Spinal cord (tissue), 9 donors: ENCODE measurements at regions not wholly inside any gene's neighbourhood (a gene's known extent, or its start where the extent isn't known, plus 50 kb on each side); places are given as distances from the start of the nearest gene placed in this dataset.

Experiments
- DNase-seq, 6 donors: peaks; one replicate each; pipeline versions ENCODE4 v3.0.0 to v3.0.0-alpha.2; 2013 to 2015; ENCODE audit warnings: low spot score in 6 of 6, low read depth in 4 of 6
- H3K27ac ChIP-seq: one replicate; pipeline ENCODE4 v1.5.1; 2013; ENCODE audit warnings: low read depth, low read length, control low read depth
- H3K27me3 ChIP-seq: one replicate; pipeline ENCODE4 v1.6.1; 2013; ENCODE audit warnings: low read length; ENCODE audit not compliant: control insufficient read depth, insufficient read depth
- H3K36me3 ChIP-seq: one replicate; pipeline ENCODE4 v1.6.1; 2013; ENCODE audit warnings: low read length; ENCODE audit not compliant: control insufficient read depth, insufficient read depth
- H3K4me1 ChIP-seq: one replicate; pipeline ENCODE4 v1.6.1; 2013; ENCODE audit warnings: low read length; ENCODE audit not compliant: control insufficient read depth, insufficient read depth
- H3K4me3 ChIP-seq: one replicate; pipeline ENCODE4 v1.5.1; 2013; ENCODE audit warnings: low read depth, low read length, control low read depth
- H3K9me3 ChIP-seq: one replicate; pipeline ENCODE4 v1.6.1; 2013; ENCODE audit warnings: low read length; ENCODE audit not compliant: control insufficient read depth, insufficient read depth
- WGBS: methylation state at CpG from one replicate; pipeline ENCODE4 v1.1.5; 2013; ENCODE audit warnings: missing lambda C conversion rate; ENCODE audit not compliant: insufficient coverage; 5-methylcytosine and 5-hydroxymethylcytosine counted together
- donor health status: healthy.

DNA sequence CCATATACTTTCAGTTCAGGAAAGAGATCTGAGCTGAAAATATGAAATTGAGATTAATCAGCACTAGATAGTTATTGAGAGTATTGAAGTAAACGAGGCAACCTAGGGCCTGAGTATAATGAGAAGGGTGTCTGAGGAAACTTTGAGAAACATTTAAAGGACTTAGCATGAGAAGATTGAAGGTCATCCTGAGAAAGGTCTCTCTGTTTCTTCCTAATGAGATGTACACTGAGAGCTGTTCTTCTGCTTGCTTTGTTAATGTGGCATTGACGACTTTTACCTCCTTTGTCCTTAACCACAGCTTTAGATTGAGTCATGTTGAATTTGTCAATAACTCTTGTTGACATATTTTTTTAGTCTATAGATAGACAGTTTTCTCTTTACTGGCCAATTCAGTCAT lies 145.1 kb upstream of the ACTBL2 start:
- H3K36me3 ChIP-seq = no peaks in the 10 kb centered on the region
- WGBS = 86% methylated on average over 1 of the region's 2 CpGs
- no peak for DNase-seq
- H3K9me3 ChIP-seq = no peaks in the 10 kb centered on the region
- H3K4me3 ChIP-seq = no peak overlapping the region
- no peaks in the 10 kb centered on the region for H3K27me3 ChIP-seq
- no peak overlapping the region for H3K27ac ChIP-seq
- no peaks in the 10 kb centered on the region for H3K4me1 ChIP-seq

DNA sequence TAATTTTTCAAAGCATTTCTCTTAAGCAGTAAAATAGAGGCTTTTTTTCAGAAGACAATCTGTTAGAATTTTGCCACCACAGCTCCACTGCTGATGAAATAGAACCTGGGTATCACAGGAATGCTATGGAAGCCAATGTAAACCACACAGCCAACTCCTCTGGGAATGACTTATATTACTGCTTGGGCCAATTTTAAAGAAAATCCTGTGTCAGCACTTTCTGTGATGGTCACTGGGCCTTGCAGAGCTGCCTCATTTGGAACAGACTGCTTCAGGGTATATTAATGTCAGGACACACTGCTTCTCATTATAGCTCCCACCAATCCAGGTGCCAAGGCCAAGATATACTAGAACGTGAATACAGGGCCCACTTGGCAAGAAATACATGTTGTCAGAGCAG lies 144.1 kb upstream of the ACTBL2 start:
- Histone ChIP-seq H3K4me1 (no peaks in the 10 kb centered on the region), H3K9me3 (no peaks in the 10 kb centered on the region), H3K27ac (no peak overlapping the region), H3K36me3 (no peaks in the 10 kb centered on the region), H3K4me3 (no peak overlapping the region), H3K27me3 (no peaks in the 10 kb centered on the region)
- 40% methylated on average over 1 of the region's 1 CpG for WGBS
- no peak for DNase-seq

DNA sequence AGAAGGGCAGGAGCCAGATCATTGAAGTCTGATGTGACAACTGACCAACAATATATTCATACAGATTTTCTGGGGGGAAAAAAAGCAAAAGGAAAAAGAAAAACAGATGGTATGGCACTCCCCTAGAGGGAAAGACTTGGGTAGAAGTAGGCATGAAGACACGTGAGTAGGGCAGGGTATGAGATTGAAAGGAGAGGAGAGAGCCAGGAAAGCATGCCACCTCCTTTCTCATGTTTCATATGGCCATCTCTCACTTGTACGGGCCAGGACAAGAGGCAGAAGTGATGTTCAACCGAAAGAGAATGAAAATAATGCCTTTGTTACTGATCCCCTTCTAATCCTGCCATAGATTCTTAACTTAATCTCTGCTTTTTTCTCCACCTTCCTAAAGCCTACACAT lies 139.0 kb upstream of the ACTBL2 start:
- Histone ChIP-seq H3K9me3 (no peaks in the 10 kb centered on the region), H3K27ac (no peak overlapping the region), H3K4me3 (no peak overlapping the region), H3K4me1 (no peaks in the 10 kb centered on the region), H3K27me3 (no peaks in the 10 kb centered on the region), H3K36me3 (no peaks in the 10 kb centered on the region)
- 96% methylated on average over 3 of the region's 3 CpGs for WGBS
- DNase-seq = no peak

DNA sequence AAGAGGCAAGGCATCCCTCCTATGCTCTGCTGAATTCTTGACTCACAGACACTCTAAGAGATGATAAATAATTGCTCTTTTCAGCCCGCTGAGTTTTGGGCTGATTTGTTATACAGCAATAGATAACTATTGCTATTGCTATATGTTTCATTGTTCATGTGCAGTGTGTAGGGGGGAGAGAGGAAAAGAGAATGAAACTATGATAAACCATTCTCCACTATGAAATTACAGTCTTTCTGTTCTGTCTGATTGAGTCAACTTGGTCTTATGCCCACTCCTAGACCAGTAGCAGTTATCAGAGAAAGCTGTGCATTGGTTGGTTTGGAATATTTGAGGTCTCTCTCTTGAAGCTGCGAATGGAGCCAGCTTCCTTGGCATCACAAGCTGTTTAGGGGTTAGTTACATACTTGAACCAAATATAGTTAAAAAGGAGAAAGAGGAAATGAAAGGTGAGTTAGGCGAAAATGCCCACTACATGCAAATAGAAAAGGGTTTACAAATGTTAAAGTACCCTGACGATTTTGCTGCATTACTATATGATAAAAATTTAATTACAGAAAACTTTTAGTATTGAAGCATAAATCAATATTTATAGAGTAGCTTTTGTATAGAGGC lies 136.3 kb upstream of the ACTBL2 start:
- H3K4me3 ChIP-seq = no peak overlapping the region
- 100% methylated on average over 1 of the region's 4 CpGs for WGBS

DNA sequence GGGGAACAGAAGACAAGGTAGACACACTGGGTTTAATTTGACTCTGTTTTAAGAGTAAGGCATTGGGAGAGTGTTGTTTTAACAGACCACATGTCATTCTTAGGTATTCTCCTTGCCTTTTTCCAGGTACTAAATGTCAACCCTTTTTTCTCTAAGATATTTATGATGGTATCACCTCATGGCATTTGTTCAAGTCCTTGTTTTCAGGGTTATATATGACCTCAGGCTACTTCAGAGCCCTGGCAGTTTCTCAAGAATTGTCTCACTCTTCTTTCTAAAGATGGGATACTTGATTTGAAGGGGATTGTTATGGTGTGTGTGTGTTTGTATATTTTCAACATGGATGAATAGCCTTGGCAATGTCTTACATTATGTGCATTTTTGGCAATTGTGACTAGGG lies 131.1 kb upstream of the ACTBL2 start:
- H3K27ac ChIP-seq = no peak overlapping the region
- no peaks in the 10 kb centered on the region for H3K4me1 ChIP-seq
- H3K27me3 ChIP-seq = no peaks in the 10 kb centered on the region
- no peak overlapping the region for H3K4me3 ChIP-seq
- no peaks in the 10 kb centered on the region for H3K9me3 ChIP-seq
- no peaks in the 10 kb centered on the region for H3K36me3 ChIP-seq
- no peak for DNase-seq

More for the DNA sequence above, 136.3 kb upstream of the ACTBL2 start:
- H3K4me1 ChIP-seq = no peaks in the 10 kb centered on the region
- no peak overlapping the region for H3K27ac ChIP-seq
- H3K27me3 ChIP-seq = no peaks in the 10 kb centered on the region
- H3K36me3 ChIP-seq = no peaks in the 10 kb centered on the region
- DNase-seq = no peak
- no peaks in the 10 kb centered on the region for H3K9me3 ChIP-seq

DNA sequence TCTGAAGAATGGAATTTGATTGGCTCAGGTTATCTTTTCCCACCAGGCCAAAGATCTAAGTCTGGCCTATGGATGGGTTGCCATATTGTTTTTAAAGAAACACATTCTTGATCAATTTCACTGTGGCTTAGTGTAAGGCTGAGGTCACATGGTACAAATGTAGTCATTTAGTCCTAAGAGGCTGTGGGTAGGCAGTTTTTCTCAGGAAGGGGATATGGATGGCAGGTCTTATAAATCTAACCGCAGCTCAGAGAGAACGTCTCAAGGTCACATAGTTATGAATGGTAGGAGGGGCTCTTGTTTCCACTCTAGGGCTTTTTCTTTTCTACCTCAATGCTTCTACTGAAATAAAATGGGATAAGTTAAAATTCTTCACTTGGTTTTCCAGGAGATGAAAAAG lies 128.6 kb upstream of the ACTBL2 start:
- H3K4me1 ChIP-seq = no peaks in the 10 kb centered on the region
- H3K9me3 ChIP-seq = no peaks in the 10 kb centered on the region
- H3K27me3 ChIP-seq = no peaks in the 10 kb centered on the region
- H3K4me3 ChIP-seq = no peak overlapping the region
- no peaks in the 10 kb centered on the region for H3K36me3 ChIP-seq
- WGBS = no CpG with 5 or more reads among the region's 2 CpGs
- no peak overlapping the region for H3K27ac ChIP-seq
- no peak for DNase-seq

DNA sequence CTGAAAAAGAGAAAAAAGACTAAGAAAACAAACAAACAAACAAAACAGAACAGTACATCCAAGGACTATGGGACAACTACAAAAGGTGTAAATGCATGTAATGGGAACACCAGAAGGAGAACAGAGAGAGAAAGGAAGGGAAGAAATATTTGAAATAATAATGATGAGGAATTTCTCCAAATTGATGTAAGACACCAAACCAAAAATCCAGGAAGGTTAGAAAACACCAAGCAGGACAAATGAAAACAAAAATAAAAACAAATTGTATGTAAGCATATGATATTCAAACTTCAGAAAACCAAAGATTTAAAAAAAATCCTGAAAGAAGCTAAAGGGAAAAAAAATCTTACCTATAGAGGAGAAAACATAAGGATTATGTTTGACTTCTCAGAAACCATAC lies 125.9 kb upstream of the ACTBL2 start:
- no peaks in the 10 kb centered on the region for H3K36me3 ChIP-seq
- H3K9me3 ChIP-seq = no peaks in the 10 kb centered on the region
- no peaks in the 10 kb centered on the region for H3K27me3 ChIP-seq
- H3K4me3 ChIP-seq = no peak overlapping the region
- H3K4me1 ChIP-seq = no peaks in the 10 kb centered on the region
- no peak overlapping the region for H3K27ac ChIP-seq
- no peak for DNase-seq

DNA sequence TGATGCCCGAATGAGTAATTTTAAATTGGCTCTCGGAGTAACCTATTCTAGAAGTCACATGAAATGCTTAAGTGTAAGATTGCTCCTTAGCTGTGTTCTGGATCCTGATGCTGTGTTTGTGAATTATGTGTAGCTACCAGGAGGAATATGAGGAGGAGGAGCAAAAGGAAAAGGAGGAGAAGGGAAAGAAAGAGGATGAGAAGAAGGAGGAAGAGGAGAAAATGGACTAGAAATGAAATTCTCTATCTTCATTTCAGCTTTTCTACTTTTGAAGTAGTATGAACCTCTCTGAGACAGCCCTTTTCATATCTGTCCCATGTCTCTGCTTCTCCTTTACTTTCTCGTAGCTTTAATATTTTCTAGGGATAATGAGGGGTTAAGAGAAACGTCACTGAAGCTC lies 119.4 kb upstream of the ACTBL2 start:
- no peaks in the 10 kb centered on the region for H3K4me1 ChIP-seq
- no peaks in the 10 kb centered on the region for H3K36me3 ChIP-seq
- H3K27me3 ChIP-seq = no peaks in the 10 kb centered on the region
- H3K27ac ChIP-seq = no peak overlapping the region
- 100% methylated on average over 2 of the region's 4 CpGs for WGBS
- DNase-seq = no peak
- H3K9me3 ChIP-seq = no peaks in the 10 kb centered on the region
- no peak overlapping the region for H3K4me3 ChIP-seq

DNA sequence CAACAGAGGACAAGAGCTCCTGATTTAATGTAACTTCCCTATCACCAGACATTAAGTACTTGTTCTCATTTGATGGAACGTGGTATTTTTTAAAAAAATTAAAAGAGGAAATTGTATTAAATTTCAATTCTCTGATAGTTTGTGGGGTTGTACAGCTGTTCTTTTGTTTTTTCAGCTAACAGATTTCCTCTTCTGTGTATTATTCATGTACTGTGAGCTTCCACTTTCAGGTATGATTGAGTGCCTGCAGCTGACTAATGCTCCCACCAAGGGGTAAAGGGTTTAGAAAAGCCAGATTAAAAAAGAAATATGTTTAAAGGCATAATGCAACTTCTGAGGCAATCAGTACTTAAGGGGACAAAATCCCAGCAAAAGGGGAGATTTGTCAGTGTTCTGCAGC lies 117.7 kb upstream of the ACTBL2 start:
- WGBS = no CpG with 5 or more reads among the region's 1 CpG
- no peaks in the 10 kb centered on the region for H3K36me3 ChIP-seq
- DNase-seq = no peak
- no peaks in the 10 kb centered on the region for H3K9me3 ChIP-seq
- no peak overlapping the region for H3K4me3 ChIP-seq
- H3K27me3 ChIP-seq = no peaks in the 10 kb centered on the region
- no peaks in the 10 kb centered on the region for H3K4me1 ChIP-seq
- no peak overlapping the region for H3K27ac ChIP-seq

DNA sequence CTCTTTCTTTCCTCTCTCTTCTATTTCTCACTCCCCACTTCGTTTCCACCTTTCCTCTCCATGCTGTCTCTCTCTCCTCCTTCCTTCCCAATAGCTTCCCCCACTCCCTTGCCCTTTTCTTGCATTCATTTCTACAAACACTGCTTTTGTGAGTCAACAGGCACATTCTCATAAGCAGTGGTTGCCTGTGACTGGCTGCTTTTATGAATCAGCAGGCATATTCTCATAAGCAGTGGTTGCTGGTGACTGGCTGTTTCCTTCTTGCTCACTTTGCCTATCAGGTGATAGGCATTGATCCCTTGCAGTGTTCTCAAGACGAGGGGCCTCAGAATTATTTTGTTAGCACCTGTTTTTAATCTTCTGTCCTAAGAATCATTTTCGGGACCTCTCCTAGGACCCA lies 116.1 kb upstream of the ACTBL2 start:
- H3K27me3 ChIP-seq = no peaks in the 10 kb centered on the region
- H3K9me3 ChIP-seq = no peaks in the 10 kb centered on the region
- no peaks in the 10 kb centered on the region for H3K36me3 ChIP-seq
- 73% methylated on average over 3 of the region's 3 CpGs for WGBS
- no peak overlapping the region for H3K4me3 ChIP-seq
- H3K4me1 ChIP-seq = no peaks in the 10 kb centered on the region
- no peak overlapping the region for H3K27ac ChIP-seq
- peak in 2 of 6 donors; percentile 16 to 30 for DNase-seq
